ENCODE measurements at regions not wholly inside any gene's neighbourhood (a gene's known extent, or its start where the extent isn't known, plus 50 kb on each side); places are given as distances from the start of the nearest gene placed in this dataset.
"Not testable (repeated sequence)": the region's sequence is repeated elsewhere in the genome, so short reads cannot be mapped to it uniquely, and the experiment has no call there.

GRCh38 chr6:4480788-4481735, 295.1 kb upstream of the CDYL start:
- DNase-seq (ENCODE audit: low spot score in 2 of 2) (no peak), ATAC-seq (no peak)
- Mint-ChIP-seq H3K4me3 (no peak overlapping the region), H3K27ac (no peak overlapping the region), H3K36me3 (no peaks in the 10 kb centered on the region), H3K4me1 (peaks cover 6% of the 10 kb centered on the region), H3K9me3 (no peaks in the 10 kb centered on the region)

DNA sequence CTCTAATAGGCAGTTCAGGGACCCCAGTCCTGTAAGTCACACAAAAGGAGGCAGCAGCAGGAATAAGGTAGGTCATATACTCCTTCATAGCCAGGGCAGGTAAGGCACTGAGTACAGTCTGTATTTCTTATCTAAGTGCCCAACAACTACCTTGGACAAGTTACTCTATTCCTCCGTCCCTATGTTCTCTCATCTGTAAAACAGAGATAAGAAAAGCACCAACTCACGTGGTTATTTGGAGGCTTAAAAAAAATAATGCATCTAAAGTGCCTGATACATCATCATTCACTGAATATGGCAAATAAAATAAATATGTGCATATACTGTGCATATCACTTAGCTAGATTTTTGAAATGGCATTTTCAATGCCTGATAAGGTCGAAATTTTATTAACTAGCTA, 298.1 kb upstream of the CDYL start:
- no peak for ATAC-seq
- Mint-ChIP-seq H3K9me3 (no peaks in the 10 kb centered on the region), H3K36me3 (no peaks in the 10 kb centered on the region), H3K27ac (no peak overlapping the region), H3K4me1 (peaks cover 6% of the 10 kb centered on the region), H3K4me3 (no peak overlapping the region)
- no peak for DNase-seq (ENCODE audit: low spot score in 2 of 2)

DNA sequence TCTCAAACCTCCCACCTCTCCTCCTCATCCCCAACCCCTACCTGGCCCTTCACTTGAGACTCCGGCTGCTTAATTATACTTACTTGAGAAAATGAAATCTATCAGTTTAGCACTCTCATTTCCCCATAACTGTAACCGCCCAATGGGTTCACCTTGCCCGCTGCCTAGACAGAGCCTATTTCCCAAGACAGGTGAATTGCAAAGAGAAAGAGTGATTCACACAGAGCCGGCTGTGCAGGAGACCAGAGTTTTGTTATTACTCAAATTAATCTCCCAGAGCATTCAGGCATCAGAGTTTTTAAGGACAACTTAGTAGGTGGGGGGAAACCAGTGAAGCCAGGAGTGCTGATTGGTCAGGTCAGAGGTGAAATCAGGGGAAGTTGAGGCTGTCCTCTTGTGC, 301.4 kb upstream of the CDYL start:
- Mint-ChIP-seq H3K4me3 (no peak overlapping the region), H3K27ac (no peak overlapping the region), H3K9me3 (peaks cover 14% of the 10 kb centered on the region), H3K4me1 (no peaks in the 10 kb centered on the region), H3K36me3 (no peaks in the 10 kb centered on the region)
- ATAC-seq, result no peak
- no peak for DNase-seq (ENCODE audit: low spot score in 2 of 2)

DNA sequence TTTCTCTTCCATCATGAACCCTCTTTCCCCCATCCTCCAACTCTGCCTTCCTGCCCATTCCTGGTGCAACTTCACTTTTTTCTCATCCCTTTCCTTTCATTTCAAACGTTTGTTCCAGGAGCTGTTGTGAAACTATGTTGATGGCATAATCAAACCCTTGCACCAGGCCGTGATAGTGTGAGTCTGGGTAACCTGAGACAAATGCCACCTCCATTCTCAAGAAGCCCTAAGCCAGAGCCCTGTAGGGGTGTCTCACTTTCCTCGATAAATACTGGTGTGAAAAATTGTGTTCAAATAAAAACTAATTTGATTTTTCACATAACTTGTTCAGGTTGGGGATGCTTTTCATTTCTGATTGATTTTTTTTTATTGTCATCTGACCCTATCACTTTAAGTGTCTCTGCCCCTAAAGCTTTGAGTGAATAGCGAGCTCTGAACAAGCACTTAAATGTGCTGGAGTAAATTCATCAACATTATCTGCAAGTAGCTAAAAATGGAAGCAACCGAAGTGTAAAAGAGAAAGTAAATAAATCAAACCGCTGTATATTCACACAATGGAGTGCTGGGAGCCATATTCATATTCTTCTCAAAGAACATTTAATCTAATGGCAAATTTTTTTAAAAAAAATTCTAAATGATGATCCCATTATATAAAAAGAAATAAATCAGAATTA, 303.1 kb upstream of the CDYL start:
- no peaks in the 10 kb centered on the region for H3K4me1 Mint-ChIP-seq

DNA sequence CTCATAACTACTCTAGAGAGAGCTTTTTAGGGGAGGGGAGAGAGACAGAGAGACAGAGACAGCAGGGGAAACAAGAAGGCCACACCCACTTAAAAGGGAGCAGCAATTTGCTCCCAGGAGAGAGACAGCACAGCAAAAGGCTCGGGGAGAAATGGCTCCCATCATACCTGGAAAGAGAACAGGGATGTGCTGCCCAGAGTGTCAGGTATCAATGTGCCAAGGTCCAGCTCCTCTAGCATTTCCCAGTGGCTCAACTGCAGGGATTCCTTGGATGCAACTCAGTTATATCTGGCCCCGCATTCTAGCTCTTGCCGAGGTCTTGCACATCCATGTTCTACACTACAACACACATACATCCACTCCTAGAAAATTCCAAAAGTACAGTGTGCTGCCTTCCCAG, 304.0 kb upstream of the CDYL start:
- ATAC-seq (no peak), DNase-seq (ENCODE audit: low spot score in 2 of 2) (no peak)
- no peaks in the 10 kb centered on the region for H3K4me1 Mint-ChIP-seq
- H3K9me3 Mint-ChIP-seq, result peaks cover 14% of the 10 kb centered on the region
- H3K36me3 Mint-ChIP-seq, result no peaks in the 10 kb centered on the region
- no peak overlapping the region for H3K4me3 Mint-ChIP-seq
- H3K27ac Mint-ChIP-seq, result no peak overlapping the region

More for the DNA sequence above, 303.1 kb upstream of the CDYL start:
- H3K4me3 Mint-ChIP-seq, result no peak overlapping the region
- no peak for DNase-seq (ENCODE audit: low spot score in 2 of 2)
- H3K9me3 Mint-ChIP-seq, result peaks cover 14% of the 10 kb centered on the region
- H3K27ac Mint-ChIP-seq, result no peak overlapping the region
- ATAC-seq, result no peak
- no peaks in the 10 kb centered on the region for H3K36me3 Mint-ChIP-seq

DNA sequence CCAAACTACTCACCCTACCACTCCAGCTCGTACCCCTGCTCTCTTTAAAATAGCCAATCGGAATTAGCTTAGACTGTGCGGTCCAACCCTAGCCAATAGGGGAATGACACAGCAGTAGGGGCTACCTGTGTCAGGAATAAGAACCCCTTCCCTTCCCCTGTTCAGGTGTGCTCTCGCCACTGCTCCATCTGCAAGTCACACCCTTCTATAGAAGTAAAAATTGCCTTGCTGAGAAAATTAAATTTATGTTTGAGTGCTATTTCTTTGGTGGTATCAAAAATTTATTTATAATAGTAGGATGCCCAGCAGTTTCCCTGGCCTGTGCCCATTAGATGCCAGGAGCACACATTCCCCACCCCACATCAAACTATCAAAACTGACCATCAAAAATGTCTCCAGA, 304.7 kb upstream of the CDYL start:
- DNase-seq (ENCODE audit: low spot score in 2 of 2); H3K4me3 Mint-ChIP-seq; H3K27ac Mint-ChIP-seq; H3K36me3 Mint-ChIP-seq; H3K4me1 Mint-ChIP-seq; ATAC-seq: not testable (repeated sequence)
- H3K9me3 Mint-ChIP-seq, result peaks cover 14% of the 10 kb centered on the region

DNA sequence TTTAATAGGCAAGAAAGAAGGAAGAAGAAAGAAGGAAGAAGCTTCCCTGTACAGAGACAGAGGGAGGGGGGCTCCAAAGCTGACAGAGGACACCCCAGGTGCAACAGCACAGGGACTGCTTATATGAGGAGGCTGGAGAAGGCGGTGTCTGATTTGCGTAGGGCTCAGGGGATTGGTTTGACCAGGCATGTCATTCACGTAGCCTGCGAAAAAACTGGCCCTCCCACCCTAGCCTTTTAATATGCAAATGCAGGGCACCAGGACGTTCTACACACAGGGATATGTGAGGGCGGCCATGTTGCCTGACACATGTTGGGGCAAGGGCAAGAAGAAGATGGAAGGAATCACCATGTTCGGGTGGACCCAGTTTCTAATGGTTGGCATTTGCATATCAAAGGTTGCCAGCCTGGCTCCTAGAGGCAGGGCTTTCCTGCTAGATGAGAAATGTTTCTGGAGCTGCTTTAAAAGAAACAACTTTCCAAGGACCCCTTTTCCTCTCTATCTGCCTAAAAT, 305.4 kb upstream of the CDYL start:
- ATAC-seq, result no peak
- H3K9me3 Mint-ChIP-seq, result peaks cover 14% of the 10 kb centered on the region
- H3K36me3 Mint-ChIP-seq, result no peaks in the 10 kb centered on the region
- H3K27ac Mint-ChIP-seq, result no peak overlapping the region
- no peak overlapping the region for H3K4me3 Mint-ChIP-seq
- DNase-seq (ENCODE audit: low spot score in 2 of 2), result no peak
- no peaks in the 10 kb centered on the region for H3K4me1 Mint-ChIP-seq

GRCh38 chr6:4466769-4467480, 309.3 kb upstream of the CDYL start:
- no peak overlapping the region for H3K4me3 Mint-ChIP-seq
- ATAC-seq (no peak), DNase-seq (ENCODE audit: low spot score in 2 of 2) (no peak)
- H3K9me3 Mint-ChIP-seq, result peaks cover 11% of the 10 kb centered on the region
- no peak overlapping the region for H3K27ac Mint-ChIP-seq
- H3K4me1 Mint-ChIP-seq, result no peaks in the 10 kb centered on the region
- H3K36me3 Mint-ChIP-seq, result no peaks in the 10 kb centered on the region

DNA sequence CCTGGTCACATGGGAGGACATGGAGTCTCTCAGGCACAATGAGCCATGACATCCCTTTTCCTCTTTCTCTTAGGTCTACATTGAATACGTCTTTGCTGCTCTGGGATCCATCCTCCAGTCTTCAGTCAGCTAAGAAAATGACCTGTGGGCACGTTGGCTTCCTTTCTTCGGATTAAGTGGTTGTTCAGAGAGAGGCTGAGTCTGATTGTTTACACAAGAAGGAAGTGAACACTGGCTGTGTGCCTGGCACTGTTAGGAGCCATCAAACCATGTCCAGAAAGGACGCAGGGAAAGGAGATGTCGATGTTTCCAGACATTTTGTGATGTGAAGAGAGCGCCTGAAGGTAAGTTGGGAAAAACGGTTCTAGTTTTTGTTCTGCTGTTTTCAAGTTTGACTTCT, 309.9 kb upstream of the CDYL start:
- DNase-seq (ENCODE audit: low spot score in 2 of 2) (no peak), ATAC-seq (no peak)
- Mint-ChIP-seq H3K9me3 (peaks cover 8% of the 10 kb centered on the region), H3K36me3 (no peaks in the 10 kb centered on the region), H3K4me3 (no peak overlapping the region), H3K4me1 (no peaks in the 10 kb centered on the region), H3K27ac (no peak overlapping the region)

- H3K27ac Mint-ChIP-seq, result no peak overlapping the region
- H3K4me3 Mint-ChIP-seq, result no peak overlapping the region
- ATAC-seq (no peak), DNase-seq (ENCODE audit: low spot score in 2 of 2) (no peak)
- no peaks in the 10 kb centered on the region for H3K9me3 Mint-ChIP-seq
- H3K36me3 Mint-ChIP-seq, result no peaks in the 10 kb centered on the region
- no peaks in the 10 kb centered on the region for H3K4me1 Mint-ChIP-seq
Observed at GRCh38 chr6:4464638-4465037, 311.6 kb upstream of the CDYL start.

GRCh38 chr6:4463236-4463635, 313.0 kb upstream of the CDYL start:
- Mint-ChIP-seq H3K27ac (no peak overlapping the region), H3K4me1 (no peaks in the 10 kb centered on the region), H3K36me3 (no peaks in the 10 kb centered on the region), H3K4me3 (no peak overlapping the region), H3K9me3 (no peaks in the 10 kb centered on the region)
- ATAC-seq (no peak), DNase-seq (ENCODE audit: low spot score in 2 of 2) (no peak)

- no peak for ATAC-seq
- no peak for DNase-seq (ENCODE audit: low spot score in 2 of 2)
- H3K4me3 Mint-ChIP-seq, result no peak overlapping the region
- no peaks in the 10 kb centered on the region for H3K9me3 Mint-ChIP-seq
- no peaks in the 10 kb centered on the region for H3K36me3 Mint-ChIP-seq
- no peak overlapping the region for H3K27ac Mint-ChIP-seq
- H3K4me1 Mint-ChIP-seq, result no peaks in the 10 kb centered on the region
Observed at GRCh38 chr6:4460586-4461475, 315.4 kb upstream of the CDYL start.

- H3K27ac Mint-ChIP-seq, result no peak overlapping the region
- no peak overlapping the region for H3K4me3 Mint-ChIP-seq
- H3K9me3 Mint-ChIP-seq, result no peaks in the 10 kb centered on the region
- H3K36me3 Mint-ChIP-seq, result no peaks in the 10 kb centered on the region
- DNase-seq (ENCODE audit: low spot score in 2 of 2) (no peak), ATAC-seq (no peak)
- no peaks in the 10 kb centered on the region for H3K4me1 Mint-ChIP-seq
Observed at GRCh38 chr6:4459996-4460395, 316.2 kb upstream of the CDYL start.

- no peak for ATAC-seq
- H3K36me3 Mint-ChIP-seq, result no peaks in the 10 kb centered on the region
- no peak for DNase-seq (ENCODE audit: low spot score in 2 of 2)
- H3K4me3 Mint-ChIP-seq, result no peak overlapping the region
- no peak overlapping the region for H3K27ac Mint-ChIP-seq
- peaks cover 5% of the 10 kb centered on the region for H3K4me1 Mint-ChIP-seq
- H3K9me3 Mint-ChIP-seq, result no peaks in the 10 kb centered on the region
Observed at GRCh38 chr6:4459032-4459431, 317.2 kb upstream of the CDYL start.

GRCh38 chr6:4451718-4452117, 316.3 kb upstream of the ECI2 start:
- ATAC-seq (no peak), DNase-seq (ENCODE audit: low spot score in 2 of 2) (no peak)
- no peak overlapping the region for H3K4me3 Mint-ChIP-seq
- H3K4me1 Mint-ChIP-seq, result peaks cover 6% of the 10 kb centered on the region
- no peaks in the 10 kb centered on the region for H3K36me3 Mint-ChIP-seq
- H3K27ac Mint-ChIP-seq, result no peak overlapping the region
- no peaks in the 10 kb centered on the region for H3K9me3 Mint-ChIP-seq
